ENCODE measurements at regions not wholly inside any gene's neighbourhood (a gene's known extent, or its start where the extent isn't known, plus 50 kb on each side); places are given as distances from the start of the nearest gene placed in this dataset.

DNA sequence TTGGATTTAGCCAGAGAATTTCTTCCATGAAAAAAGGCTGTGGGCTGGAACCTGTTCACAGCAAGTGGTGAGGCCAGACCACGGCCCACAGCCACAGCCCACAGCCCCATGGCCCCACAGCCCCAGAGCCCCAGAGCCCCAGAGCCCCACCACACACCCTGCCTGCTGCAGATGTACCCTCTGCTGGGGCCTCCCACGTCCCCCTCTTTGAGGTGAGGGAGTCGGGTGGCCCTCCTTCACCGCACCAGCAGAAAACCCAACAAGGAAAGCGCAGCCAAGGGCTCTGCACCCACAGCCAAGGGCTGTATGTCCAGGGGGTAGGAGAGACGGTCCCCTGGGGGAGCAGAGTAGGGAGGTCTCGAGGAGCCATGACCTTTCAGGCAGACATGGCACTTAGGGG is 327.5 kb upstream of the DIO3 start:
- no peak for DNase-seq

GRCh38 chr14:101234244-101234937 is 326.9 kb upstream of the DIO3 start:
- no peak for DNase-seq

- no peak for DNase-seq
Measured at GRCh38 chr14:101234999-101235334, 326.3 kb upstream of the DIO3 start.

DNA sequence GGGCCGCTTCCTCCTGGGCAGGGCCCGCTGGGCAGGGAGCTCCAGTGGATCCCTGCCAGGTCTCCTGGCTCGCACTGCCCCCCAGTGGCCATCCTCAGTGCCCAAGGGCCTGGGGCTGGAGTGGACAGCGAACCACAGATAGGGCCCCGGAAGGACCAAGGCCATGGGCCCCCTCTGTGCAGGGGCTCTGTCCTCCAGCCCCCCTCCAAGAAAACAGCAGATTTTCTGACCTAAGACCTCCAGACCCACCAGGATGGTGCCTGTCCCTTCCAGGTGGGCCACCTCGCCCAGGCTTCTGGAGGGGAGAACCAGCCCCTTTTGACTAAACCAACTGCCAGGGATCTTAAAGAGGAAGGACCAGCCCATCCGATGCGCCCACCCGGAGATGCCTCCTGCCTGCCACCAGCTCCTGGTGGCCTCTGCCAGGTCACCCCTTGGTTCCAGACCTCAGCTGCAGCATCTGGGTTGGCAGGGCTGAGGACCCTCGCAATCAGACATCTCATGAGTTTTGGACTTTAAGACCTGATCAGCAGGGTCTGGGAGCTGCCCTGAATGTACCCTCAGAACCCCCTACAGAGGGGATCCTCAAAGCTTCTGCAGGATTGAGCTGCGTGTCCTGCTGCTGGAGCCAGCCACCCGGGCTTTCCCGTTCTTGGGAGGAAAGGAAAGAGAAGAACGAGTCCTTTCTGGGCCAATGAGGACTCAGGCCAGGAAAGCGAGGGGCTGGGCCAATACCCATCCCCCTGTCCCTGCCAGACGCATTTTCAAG is 325.8 kb upstream of the DIO3 start:
- no peak for DNase-seq

DNA sequence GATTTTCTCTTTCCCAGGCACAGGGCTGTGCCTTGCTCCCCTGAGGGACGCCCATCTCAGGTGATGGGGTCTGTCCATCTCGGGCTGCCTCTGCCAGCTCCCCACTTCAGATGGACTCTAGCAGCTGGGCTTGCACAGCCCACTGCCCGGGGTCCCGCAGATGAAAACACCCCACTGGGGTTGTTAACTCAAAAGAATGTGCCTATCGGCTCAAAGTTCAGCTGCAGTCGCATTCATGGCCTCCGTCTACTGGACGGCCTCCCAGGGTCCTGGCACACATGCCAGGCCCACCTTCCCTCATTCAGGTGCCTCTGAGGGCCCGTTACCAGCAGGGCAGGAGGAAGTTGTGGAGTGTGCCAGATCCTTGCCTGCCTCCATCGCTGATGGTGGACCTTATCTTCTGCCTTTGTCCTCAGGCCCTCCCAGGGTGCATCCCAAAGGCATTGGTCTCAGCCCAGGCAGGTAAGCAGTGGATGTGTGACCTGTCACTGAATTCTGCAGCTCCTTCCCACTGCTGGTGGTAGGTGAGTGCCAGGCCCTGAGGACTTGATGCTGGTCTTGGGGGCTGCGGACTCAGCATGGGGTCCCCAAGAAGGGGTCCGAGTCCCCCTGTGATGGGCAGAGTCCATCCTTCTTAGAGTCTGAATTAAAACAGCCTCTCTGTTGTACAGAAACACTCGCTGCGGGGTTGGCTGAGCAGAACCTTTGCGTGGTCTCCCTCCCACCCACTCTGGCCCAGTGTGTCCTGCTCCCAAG is 324.6 kb upstream of the DIO3 start:
- DNase-seq: no peak

- no peak for DNase-seq
Measured at GRCh38 chr14:101237252-101237616, 324.1 kb upstream of the DIO3 start.

- no peak for DNase-seq
Measured at GRCh38 chr14:101239065-101239464, 322.2 kb upstream of the DIO3 start.

DNA sequence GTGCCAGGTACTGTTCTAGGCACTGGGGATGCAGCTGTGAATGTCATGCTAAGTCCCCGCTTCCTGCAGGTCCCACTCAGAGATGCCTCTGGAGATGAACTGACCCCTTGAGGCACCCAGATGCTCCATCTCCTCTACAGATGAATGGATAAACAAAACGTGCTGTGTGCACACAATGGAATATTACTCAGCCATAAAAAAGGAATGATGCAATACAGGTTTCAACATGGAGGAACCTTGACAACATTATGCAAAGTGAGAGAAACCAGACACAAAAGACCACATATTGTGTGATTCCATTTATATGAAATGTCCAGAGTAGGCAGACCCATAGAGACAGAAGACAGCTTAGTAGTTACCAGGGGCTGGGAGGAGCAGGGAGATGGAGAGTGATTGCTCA is 320.1 kb upstream of the DIO3 start:
- DNase-seq: no peak

DNA sequence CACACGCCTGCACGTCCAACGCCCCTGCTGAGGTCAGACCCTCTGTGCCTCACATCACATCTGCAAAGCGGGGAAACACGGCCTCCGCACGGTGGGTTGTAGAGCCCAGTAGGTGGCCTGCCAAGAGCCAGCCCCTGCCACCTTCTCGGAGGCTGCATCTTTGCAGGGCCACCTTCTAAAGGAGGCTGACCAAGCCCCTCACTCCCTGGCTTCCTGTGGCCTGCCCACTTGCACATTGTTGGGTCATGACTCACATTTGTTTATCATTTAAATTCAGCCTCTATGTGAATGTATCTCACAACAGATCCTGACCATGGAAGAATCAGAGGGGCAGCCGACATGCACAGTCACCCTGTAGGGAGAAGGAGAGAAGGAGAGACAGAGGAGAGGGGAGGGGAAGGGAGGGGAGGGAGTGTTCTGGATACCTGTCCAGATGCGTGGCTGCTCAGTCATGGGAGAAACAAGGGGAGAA is 319.5 kb upstream of the DIO3 start:
- no peak for DNase-seq

DNA sequence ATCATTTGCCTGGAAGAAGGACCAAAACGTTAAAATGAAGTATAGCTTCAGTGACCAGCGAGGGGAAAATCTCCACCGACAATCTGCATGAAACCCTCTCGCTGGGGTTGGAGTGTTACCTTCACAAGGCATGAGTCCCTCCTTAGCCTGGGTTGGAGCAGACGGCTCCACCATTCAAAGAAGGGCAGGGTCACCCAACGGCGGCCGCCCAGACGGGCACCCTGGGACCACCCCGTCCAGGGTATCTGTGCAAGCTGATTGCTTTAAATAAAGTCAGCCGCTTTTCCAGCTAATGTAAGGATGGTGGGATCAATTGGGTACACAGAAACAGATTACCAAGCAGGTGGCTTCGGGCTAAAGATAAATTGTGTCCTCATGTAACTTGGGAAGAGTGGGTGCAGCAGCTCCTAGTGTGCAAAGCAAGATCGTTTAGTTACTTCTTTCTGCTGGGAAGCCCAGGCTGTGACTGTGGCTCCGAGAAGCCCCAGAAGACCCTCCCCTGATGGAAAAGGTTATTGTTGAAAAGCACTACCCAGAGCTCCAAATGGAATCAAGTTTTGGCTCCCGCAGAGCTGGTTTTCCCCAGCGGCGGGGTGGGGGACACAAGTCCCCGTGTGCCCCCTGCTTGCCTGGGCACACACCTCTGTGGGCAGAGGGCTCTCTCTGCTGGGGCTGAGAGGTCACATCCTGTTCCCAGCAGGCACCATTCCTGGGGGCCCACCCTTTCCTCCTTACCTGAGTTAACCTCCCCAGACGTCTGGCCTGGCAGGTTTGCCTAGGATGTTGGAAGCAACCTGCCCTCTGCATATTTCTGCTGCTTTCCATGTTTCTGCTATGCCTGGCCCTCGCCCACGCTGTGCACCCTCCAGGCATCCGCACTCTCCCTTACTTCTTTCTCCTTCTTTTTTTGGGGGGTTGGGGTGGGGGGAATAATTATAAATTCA is 318.6 kb upstream of the DIO3 start:
- no peak for DNase-seq

DNA sequence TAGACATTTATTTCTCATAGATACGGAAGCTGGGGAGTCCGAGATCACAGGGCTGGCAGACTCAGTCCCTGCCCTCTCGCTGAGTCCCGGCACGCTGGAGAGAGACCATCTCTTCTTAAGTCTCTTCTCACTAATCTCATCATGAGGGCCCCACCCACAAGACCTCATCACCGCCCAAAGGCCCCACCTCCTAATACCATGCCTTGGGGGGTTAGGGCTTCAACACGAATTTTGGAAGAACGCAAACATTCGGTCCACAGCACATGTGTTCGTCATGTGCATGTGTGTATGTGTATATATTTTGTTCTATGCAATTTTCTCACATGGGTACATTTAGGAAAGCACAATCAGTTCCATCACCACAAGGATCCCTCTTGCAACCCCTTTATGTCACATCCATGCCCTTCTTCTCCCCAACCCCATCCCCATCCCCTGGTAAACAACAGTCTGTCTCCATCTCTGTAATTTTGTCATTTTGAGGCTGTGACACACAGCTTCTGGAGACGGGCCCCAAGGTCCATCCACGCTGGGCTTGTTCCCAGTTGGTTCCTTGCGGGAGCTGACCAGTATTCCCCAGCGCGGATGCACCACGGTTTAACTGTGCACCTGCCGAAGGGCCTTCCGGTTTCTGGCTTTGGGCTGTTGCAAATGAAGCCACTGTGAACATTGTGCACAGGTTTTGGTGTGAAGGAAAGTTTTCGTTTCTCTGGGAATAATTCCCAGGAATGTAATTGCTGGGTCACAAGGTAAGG is 317.5 kb upstream of the DIO3 start:
- DNase-seq: no peak

DNA sequence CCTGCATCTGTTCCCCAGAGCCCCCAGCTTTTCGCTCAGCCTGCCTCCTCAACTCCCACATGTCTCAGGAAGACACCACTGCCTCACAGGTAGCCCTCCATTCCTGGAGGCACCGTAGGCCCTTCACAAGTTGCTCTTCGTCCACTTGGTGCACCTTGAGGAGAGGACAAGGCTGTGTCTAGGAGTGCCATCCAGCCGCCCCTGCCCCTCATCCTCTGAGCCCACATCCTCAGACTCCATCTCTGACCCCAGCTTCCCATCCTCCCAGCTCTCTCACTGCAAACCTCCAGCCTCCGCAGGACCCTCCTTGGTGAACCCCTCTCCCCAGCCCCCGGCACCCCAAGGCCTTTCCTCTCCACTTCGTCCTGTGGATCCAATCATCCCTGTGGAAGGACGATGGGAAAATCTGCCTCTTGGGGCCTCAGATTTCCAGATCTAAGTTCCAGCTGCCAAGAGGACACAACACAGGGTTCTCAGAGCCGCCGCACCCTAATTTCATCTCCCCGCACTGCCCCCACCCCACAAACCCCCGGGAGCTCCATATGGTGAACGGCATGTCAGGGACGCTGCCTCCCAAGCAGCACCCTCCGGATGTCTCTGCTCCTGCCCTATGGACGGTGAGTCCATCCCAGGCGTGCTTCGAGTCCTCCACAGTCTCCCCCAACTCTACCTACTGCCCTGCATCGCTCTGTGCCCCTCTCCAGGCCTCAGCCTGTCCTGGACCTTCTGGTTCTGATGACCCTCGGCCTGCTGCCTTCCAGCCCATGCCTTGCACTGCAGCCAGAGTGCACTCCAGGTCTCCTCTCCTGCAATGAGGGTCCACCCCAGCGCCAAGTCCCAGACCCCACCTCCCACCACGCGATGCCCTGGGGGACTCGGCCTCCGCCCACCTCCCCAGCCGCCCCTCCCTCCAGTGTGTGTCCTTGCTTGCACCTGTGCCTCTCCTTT is 314.1 kb upstream of the DIO3 start:
- no peak for DNase-seq

DNA sequence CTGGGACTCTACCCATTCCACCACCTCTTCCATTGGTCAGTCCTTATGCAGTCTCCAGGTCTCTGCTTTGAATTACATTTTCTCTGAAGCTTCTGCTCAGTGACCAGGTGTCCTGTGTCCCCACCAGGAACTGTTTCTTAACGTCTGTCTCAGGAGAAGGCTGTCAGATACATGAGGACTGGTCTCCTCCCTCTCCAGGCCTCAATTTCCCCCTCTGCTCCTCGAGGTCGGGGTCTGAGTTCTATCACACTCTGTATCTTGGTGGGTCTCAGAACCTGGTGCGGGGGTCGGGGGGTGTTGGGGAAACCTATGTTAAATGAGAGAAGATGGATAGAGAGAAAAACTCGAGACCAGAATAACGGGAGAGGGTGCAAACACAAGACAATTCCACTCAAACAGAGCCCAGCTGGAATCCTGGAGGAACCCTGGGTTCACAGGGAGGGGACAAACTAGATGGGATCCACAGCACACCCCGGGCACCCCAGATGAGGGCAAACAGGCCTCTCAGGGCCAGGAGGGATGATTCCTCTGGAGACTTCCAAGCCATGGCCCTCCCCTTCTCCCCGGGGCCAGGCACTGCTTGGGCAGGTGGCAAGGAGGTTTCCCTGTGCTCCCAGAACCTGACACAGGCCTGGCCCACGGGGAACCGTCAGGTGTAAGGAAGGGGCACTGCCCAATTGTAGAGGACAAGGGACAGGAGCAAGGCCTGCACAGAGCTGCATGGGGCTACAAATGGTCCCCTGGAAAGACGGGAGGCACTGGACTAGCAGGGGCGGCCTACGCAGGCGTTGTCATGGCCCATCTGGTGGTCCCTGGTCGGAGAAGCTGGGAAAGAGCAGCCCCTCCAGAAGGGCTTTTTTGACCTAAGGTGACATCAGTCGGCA is 313.2 kb upstream of the DIO3 start:
- DNase-seq: no peak

DNA sequence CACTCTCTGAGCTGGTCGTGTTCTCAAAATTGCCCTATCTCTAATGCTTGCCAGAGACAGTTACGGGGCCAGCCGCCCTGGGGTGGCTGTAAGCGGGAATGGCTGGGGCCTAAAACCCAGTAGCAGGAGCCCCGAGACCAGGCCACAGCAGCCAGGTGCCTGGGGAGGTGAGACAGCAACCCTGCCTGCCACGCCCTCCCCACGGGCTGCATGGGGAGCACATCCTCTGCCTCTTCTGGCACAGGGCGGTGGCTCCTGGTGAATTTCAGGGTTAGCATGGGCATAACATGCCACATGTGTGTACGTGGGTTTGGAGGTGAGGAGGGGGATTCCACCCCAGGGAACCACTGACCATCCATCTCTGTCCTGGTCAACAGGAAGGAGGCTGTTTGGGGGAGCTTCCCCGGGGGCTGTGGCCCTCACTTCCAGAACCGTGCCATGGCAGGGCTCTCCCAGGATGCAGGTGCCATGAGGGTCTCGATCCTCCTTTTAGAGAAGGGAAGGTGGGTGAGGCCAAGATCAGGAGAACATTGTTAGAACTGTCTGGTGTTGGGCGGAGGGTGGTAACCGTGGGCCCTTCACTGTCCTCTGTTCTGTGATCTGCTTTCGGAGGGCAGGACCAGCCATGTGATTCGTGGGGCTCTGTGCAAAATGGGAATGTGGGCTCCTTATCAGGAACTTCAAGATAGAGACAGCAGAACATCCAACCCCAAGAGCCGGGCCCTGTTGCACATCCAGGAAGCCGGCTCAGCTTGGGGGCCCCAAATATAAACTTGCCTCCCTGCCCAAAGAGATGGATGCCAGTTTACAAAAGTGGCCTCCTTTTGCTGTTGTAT is 312.2 kb upstream of the DIO3 start:
- DNase-seq: no peak

- no peak for DNase-seq
Measured at GRCh38 chr14:101249676-101250036, 311.6 kb upstream of the DIO3 start.

GRCh38 chr14:101250336-101250947 is 310.9 kb upstream of the DIO3 start:
- DNase-seq: no peak

- no peak for DNase-seq
Measured at GRCh38 chr14:101250948-101251811, 310.1 kb upstream of the DIO3 start.
